ENCODE measurements at regions not wholly inside any gene's neighbourhood (a gene's known extent, or its start where the extent isn't known, plus 50 kb on each side); places are given as distances from the start of the nearest gene placed in this dataset.

- no peak for TF ChIP-seq CTCF (conservative IDR thresholded peaks at IDR 0.05)
- no peaks in the 10 kb centered on the region for H3K27me3 Mint-ChIP-seq (ENCODE audit: low read depth)
These were observed 195.2 kb upstream of the CNR1 start for GRCh38 chr6:88361298-88361697.

More at GRCh38 chr6:88361298-88361697, 195.2 kb upstream of the CNR1 start:
- Histone ChIP-seq H3K18ac (ENCODE audit: insufficient read length, low read depth, low read length) (no peak overlapping the region), H2BK20ac (ENCODE audit: low read depth, low read length, poor library complexity, severe bottlenecking) (no peak overlapping the region), H3K14ac (ENCODE audit: insufficient read depth, low read length) (no peak overlapping the region), H2BK120ac (ENCODE audit: low read depth, low read length, poor library complexity, severe bottlenecking) (no peak overlapping the region), H3K27ac (ENCODE audit: insufficient read length, low read depth, low read length) (no peak overlapping the region), H3K4me2 (ENCODE audit: insufficient read depth, insufficient read length, low read length) (no peak overlapping the region), H3K79me2 (ENCODE audit: insufficient read depth, low read length) (no peaks in the 10 kb centered on the region), H3K56ac (ENCODE audit: insufficient read length, low read depth, low read length) (no peak overlapping the region), H3K4me1 (ENCODE audit: insufficient read depth, low read length) (no peaks in the 10 kb centered on the region), H3K27me3 (ENCODE audit: insufficient read depth, low read length) (no peaks in the 10 kb centered on the region), H3K4ac (ENCODE audit: low read depth, low read length) (no peak overlapping the region), H3K79me1 (ENCODE audit: insufficient read depth, low read depth, low read length, poor library complexity, severe bottlenecking) (no peaks in the 10 kb centered on the region), H4K91ac (ENCODE audit: insufficient read length, low read depth, low read length) (no peak overlapping the region), H2BK15ac (ENCODE audit: low read depth, low read length) (no peak overlapping the region), H2BK5ac (ENCODE audit: insufficient read length, low read length) (no peak overlapping the region), H3K9me3 (ENCODE audit: control insufficient read depth, low read depth, low read length) (no peaks in the 10 kb centered on the region), H2BK12ac (ENCODE audit: insufficient read length, low read depth, low read length) (no peak overlapping the region), H4K8ac (replicated peaks; ENCODE audit: insufficient read length, low read depth, low read length) (no peak overlapping the region), H2AK5ac (ENCODE audit: insufficient read length, low read length) (no peak overlapping the region), H2AFZ (ENCODE audit: low read length) (no peak overlapping the region), H3T11ph (ENCODE audit: low read length) (no peak overlapping the region), H4K20me1 (ENCODE audit: control insufficient read depth, insufficient read depth, insufficient read length) (no peaks in the 10 kb centered on the region), H3K9ac (ENCODE audit: extremely low read depth, insufficient read length, low read length) (no peak overlapping the region), H3K23ac (ENCODE audit: insufficient read length, low read depth, low read length) (no peak overlapping the region), H4K5ac (ENCODE audit: insufficient read length, low read depth, low read length) (no peak overlapping the region), H3K23me2 (ENCODE audit: insufficient read length, low read depth, low read length, poor library complexity, severe bottlenecking) (no peaks in the 10 kb centered on the region)
- WGBS (ENCODE audit: extremely low coverage, insufficient read length, low lambda C conversion rate), result no CpG with 5 or more reads among the region's 3 CpGs
- H3K4me3 Mint-ChIP-seq, result no peak overlapping the region
- no peak overlapping the region; a peak in 1 of 7 replicates for H3K27ac Mint-ChIP-seq
- no peaks in the 10 kb centered on the region; a peak in 2 of 5 replicates for H3K9me3 Mint-ChIP-seq
- peaks cover 5 to 22% of the 10 kb centered on the region in 2 experiments for H3K4me1 Mint-ChIP-seq
- H3K36me3 Mint-ChIP-seq (ENCODE audit: insufficient read depth in 1 of 3, low read depth in 3 of 3), result no peaks in the 10 kb centered on the region; a peak in 1 of 7 replicates
- DNase-seq, result no peak

All from H9 (cell line).